GM12878 (cell line): ENCODE measurements at regions not wholly inside any gene's neighbourhood (a gene's known extent, or its start where the extent isn't known, plus 50 kb on each side); places are given as distances from the start of the nearest gene placed in this dataset.

Experiments used
- ATAC-seq: fragments of 200-7000 bp; cut with Tn5 transposase; 3 replicates; pipeline ENCODE4 v1.9.1; 2020; ENCODE audit warnings: mild to moderate bottlenecking, moderate library complexity
- BruUV-seq: library from RNA; stranded (reverse); fragments of 400-500 nt; replicated peaks from 2 replicates; lab custom pipeline; 2021; lab: Mats Ljungman, UMichigan
- CTCF ChIA-PET: fragments of 300-600 bp; sonication (Branson Sonifier 250); formaldehyde crosslinking; extraction: SDS; loops from one replicate; lab custom pipeline; 2021; ENCODE audit warnings: inconsistent platforms; lab: Yijun Ruan, JAX
- POLR2A ChIA-PET: fragments of 350-600 bp; formaldehyde crosslinking; extraction: SDS; loops from one replicate; lab custom pipeline; 2021; ENCODE audit warnings: inconsistent platforms; lab: Charles Lee
- RAD21 ChIA-PET: fragments of 300-600 bp; sonication (Branson Sonifier 250); formaldehyde crosslinking; loops from one replicate; lab custom pipeline; 2023; ENCODE audit warnings: antibody characterized with exemption; ENCODE audit not compliant: unreplicated experiment; lab: Charles Lee
- SMC1A ChIA-PET: fragments of 300-600 bp; sonication (Branson Sonifier 250); formaldehyde crosslinking; loops from one replicate; lab custom pipeline; 2023; ENCODE audit not compliant: unreplicated experiment, uncharacterized antibody; lab: Charles Lee
- DNase-seq: peaks from one replicate; pipeline ENCODE4 v3.0.0-alpha.2; 2011; ENCODE audit warnings: low read depth, low spot score
- FAIRE-seq: peaks from 3 replicates; lab custom pipeline; 2011; peaks lifted over from hg19 to GRCh38; lab: Jason Lieb, UNC
- H2AFZ ChIP-seq: 2 replicates; pipeline ENCODE4 v1.6.0; 2011; ENCODE audit warnings: low read depth, low read length, control low read depth; ENCODE audit not compliant: control insufficient read depth
- H3K27ac ChIP-seq: 2 replicates; pipeline ENCODE4 v1.5.1; 2011; ENCODE audit warnings: control low read depth; ENCODE audit not compliant: control insufficient read depth, insufficient read depth
- H3K27me3 ChIP-seq, 2 experiments: replicated peaks in 1 of 2; 2 replicates each; pipeline versions ENCODE4 v1.6.0 to v1.6.1; 2011; ENCODE audit warnings: low read length in 1 of 2; ENCODE audit not compliant: control insufficient read depth in 2 of 2, insufficient read depth in 2 of 2
- H3K36me3 ChIP-seq, 2 experiments: 2 replicates each; pipeline ENCODE4 v1.5.1; 2011; ENCODE audit warnings: low read length in 1 of 2; ENCODE audit not compliant: control insufficient read depth in 2 of 2, insufficient read depth in 2 of 2
- H3K4me1 ChIP-seq: 2 replicates; pipeline ENCODE4 v1.6.1; 2011; ENCODE audit warnings: mild to moderate bottlenecking, low read length, moderate library complexity, mixed read lengths; ENCODE audit not compliant: control insufficient read depth, insufficient read depth
- H3K4me2 ChIP-seq: 2 replicates; pipeline ENCODE4 v1.6.0; 2011; ENCODE audit warnings: control low read depth; ENCODE audit not compliant: control insufficient read depth, insufficient read depth
- H3K4me3 ChIP-seq: fragments of 200-600 bp; sonication (generic); 2 replicates; pipeline ENCODE4 v1.5.1; 2016
- H3K79me2 ChIP-seq: 2 replicates; pipeline ENCODE4 v1.6.0; 2011; ENCODE audit warnings: low read length; ENCODE audit not compliant: control insufficient read depth, insufficient read depth
- H3K9ac ChIP-seq: 2 replicates; pipeline ENCODE4 v1.8.0; 2011; ENCODE audit warnings: low read length, control low read depth, mixed read lengths; ENCODE audit not compliant: control insufficient read depth, insufficient read depth
- H3K9me3 ChIP-seq: replicated peaks from 3 replicates; pipeline ENCODE4 v1.5.1; 2011; ENCODE audit warnings: mild to moderate bottlenecking, low read length; ENCODE audit not compliant: control insufficient read depth, insufficient read depth
- H4K20me1 ChIP-seq: 2 replicates; pipeline ENCODE4 v1.6.0; 2011; ENCODE audit not compliant: control insufficient read depth, insufficient read depth
- FOXK2 ChIP-seq: fragments of 450-650 bp; IDR thresholded peaks from 2 replicates; pipeline ENCODE4 v1.6.1; 2017; ENCODE audit warnings: mild to moderate bottlenecking, moderate library complexity
- HDGF ChIP-seq: fragments of 450-650 bp; IDR thresholded peaks from 2 replicates; pipeline ENCODE4 v1.6.1; 2016; ENCODE audit warnings: antibody characterized with exemption
- JUNB ChIP-seq: IDR thresholded peaks from 2 replicates; pipeline ENCODE4 v1.6.1; 2016; ENCODE audit warnings: antibody characterized with exemption, mild to moderate bottlenecking
- KAT2A ChIP-seq: conservative IDR thresholded peaks from 2 replicates; pipeline ENCODE4 v1.6.1; 2011; ENCODE audit warnings: low read depth, low read length; ENCODE audit not compliant: control insufficient read depth
- POLR2A ChIP-seq: IDR thresholded peaks from 2 replicates; pipeline ENCODE4 v1.6.1; 2011; ENCODE audit warnings: low read depth, mild to moderate bottlenecking, low read length
- TCF12 ChIP-seq: IDR thresholded peaks from 2 replicates; pipeline ENCODE4 v1.6.1; 2011; ENCODE audit warnings: low read depth, mild to moderate bottlenecking, low read length
- YBX1 ChIP-seq: fragments of 450-650 bp; IDR thresholded peaks from 2 replicates; pipeline ENCODE4 v1.6.1; 2016; ENCODE audit warnings: antibody characterized with exemption
- YY1 ChIP-seq: IDR thresholded peaks from 2 replicates; pipeline ENCODE4 v1.6.1; 2011; ENCODE audit warnings: low read depth, mild to moderate bottlenecking, low read length
- ZZZ3 ChIP-seq: IDR thresholded peaks from 2 replicates; pipeline ENCODE4 v1.6.1; 2011; ENCODE audit warnings: low read depth; ENCODE audit not compliant: control insufficient read depth, insufficient read length
- WGBS: methylation state at CpG from one replicate; pipeline ENCODE4 v1.1.6; 2016; ENCODE audit warnings: low lambda C conversion rate; ENCODE audit not compliant: insufficient replicate concordance, insufficient coverage; ENCODE audit errors: missing lambda C conversion rate; 5-methylcytosine and 5-hydroxymethylcytosine counted together
- in situ Hi-C: fragments of 300-500 bp; cut with MboI; formaldehyde crosslinking; loops from 9 replicates; pipeline ENCODE4 v1.14.3; 2018; ENCODE audit warnings: mixed read lengths
- intact Hi-C: fragments of 100-400 bp; cut with micrococcal nuclease; formaldehyde crosslinking; loops from one replicate; pipeline ENCODE4 v1.14.2; 2022; ENCODE audit not compliant: unreplicated experiment
- TF ChIP-seq, protein P1 (sequence below): fragments of 450-650 bp; IDR thresholded peaks from 2 replicates; pipeline ENCODE4 v1.6.1; 2017; ENCODE audit warnings: borderline replicate concordance

DNA sequence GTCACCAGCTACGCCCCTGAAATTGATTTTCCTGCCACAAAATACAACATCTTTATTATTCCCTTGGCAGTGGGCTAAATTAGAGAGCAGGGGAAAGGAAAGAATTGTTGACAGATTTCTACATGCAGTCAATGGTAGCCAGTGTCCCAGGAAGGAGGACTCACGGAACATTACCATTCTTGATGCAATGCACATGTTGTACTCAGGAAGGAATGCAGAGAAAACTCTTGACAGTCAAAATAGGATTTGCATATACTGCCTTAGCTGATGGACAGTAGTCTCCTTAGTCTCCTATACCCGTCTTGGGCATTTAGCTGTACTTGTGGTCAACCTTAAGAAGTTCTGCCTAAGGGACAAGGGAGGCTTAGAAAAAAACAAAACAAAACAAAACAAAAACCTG, 158.0 kb upstream of the GYPA start (continued):
- TF ChIP-seq, protein P1, sequence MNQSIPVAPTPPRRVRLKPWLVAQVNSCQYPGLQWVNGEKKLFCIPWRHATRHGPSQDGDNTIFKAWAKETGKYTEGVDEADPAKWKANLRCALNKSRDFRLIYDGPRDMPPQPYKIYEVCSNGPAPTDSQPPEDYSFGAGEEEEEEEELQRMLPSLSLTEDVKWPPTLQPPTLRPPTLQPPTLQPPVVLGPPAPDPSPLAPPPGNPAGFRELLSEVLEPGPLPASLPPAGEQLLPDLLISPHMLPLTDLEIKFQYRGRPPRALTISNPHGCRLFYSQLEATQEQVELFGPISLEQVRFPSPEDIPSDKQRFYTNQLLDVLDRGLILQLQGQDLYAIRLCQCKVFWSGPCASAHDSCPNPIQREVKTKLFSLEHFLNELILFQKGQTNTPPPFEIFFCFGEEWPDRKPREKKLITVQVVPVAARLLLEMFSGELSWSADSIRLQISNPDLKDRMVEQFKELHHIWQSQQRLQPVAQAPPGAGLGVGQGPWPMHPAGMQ, result no peak
- no peak for TF ChIP-seq HDGF

DNA sequence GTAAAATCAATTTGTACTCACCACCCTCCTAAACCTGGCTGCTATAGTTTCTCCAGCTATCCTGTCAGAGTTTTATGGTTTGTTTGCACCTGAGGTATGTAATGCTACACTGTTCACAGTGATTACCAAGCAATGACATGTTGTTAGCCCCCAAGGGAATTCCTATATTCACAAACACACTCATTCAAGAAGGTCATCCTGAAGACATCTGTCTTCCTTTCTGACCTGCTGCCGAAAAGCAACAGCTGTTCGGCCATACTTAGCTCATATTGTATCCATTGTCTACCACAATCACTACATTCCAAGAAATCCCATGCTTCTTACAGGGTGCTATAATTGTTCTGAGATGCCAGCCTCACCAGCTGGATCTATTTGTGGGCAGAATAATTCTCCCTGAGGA, 160.1 kb upstream of the GYPA start:
- SMC1A ChIA-PET, result no interaction called here
- in situ Hi-C loops, result no loop called here
- no TSS peak for BruUV-seq

More for the DNA sequence above, 160.1 kb upstream of the GYPA start:
- Histone ChIP-seq H3K27ac (no peak overlapping the region), H3K9ac (no peak overlapping the region), H3K36me3 (no peaks in the 10 kb centered on the region), H3K4me2 (no peak overlapping the region)
- TF ChIP-seq ZZZ3 (no peak), JUNB (no peak), POLR2A (no peak), TCF12 (no peak), KAT2A (no peak), YY1 (no peak), FOXK2 (no peak), YBX1 (no peak)
- TF ChIP-seq, all 136 proteins: peak for 0
- FAIRE-seq (no peak), DNase-seq (no peak), ATAC-seq (no peak)
- no peak overlapping the region for H2AFZ ChIP-seq
- ChIA-PET POLR2A (no interaction called here), RAD21 (no interaction called here), CTCF (no interaction called here)
- 0% methylated on average over 2 of the region's 2 CpGs for WGBS
- no peaks in the 10 kb centered on the region for H3K4me1 ChIP-seq
- H3K27me3 ChIP-seq, result no peaks in the 10 kb centered on the region
- H3K4me3 ChIP-seq, result no peak overlapping the region
- intact Hi-C loops, result no loop called here
- H4K20me1 ChIP-seq, result no peaks in the 10 kb centered on the region
- no peaks in the 10 kb centered on the region for H3K79me2 ChIP-seq
- no peaks in the 10 kb centered on the region for H3K9me3 ChIP-seq
